Femur (tissue), 1 donor: ENCODE measurements at regions not wholly inside any gene's neighbourhood (a gene's known extent, or its start where the extent isn't known, plus 50 kb on each side); places are given as distances from the start of the nearest gene placed in this dataset.
A peak's percentile ranks its signal among the peaks of the same experiment; 100 is the strongest.
"Not testable (repeated sequence)": the region's sequence is repeated elsewhere in the genome, so short reads cannot be mapped to it uniquely, and the experiment has no call there.

Source experiments
- DNase-seq: peaks from one replicate; pipeline ENCODE4 v3.0.0-alpha.2; 2017

- DNase-seq, result no peak
Measured at GRCh38 chr4:4663028-4663427, 121.2 kb upstream of the STX18 start.

DNA sequence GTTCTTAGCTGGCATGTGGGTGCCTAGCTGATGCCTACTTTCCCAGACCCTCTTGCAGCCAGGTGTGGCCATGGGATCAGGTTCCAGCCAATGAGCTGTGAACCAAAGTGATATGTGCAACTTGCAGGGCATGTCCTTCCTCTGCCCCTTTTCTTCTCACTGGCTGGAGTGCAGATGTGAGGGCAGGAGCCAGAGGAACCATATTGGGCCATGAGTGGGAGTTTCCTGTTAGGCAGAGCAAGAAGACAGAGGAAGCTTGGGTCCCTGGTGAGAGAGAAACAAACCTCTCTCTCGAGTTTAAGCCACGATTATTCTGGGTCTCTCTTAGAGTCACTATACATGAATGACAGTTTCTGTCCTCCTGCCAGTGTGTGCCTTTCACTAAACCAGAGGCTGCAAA lies 120.4 kb upstream of the STX18 start:
- DNase-seq, result no peak

GRCh38 chr4:4659871-4660651 lies 118.2 kb upstream of the STX18 start:
- DNase-seq, result no peak

DNA sequence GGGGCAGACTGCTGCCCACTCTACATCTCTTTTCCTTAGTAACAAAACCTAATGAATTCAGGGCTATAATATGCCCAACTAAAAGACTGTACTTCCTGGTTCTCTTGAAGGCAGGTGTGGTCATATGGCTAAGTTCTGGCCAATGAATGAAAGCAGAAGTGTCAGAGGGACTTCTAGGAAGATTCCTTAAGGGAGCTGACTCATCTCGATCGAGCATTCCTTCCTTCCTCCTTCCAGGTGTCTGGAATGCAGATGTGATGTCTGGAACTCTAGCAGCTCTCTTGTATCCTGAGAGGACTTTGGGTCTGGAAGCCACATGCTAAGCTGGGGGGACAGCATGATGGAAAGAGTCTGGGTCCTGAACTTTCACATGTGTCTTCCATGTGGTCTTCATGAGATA lies 116.2 kb upstream of the STX18 start:
- DNase-seq, result no peak

GRCh38 chr4:4656977-4657376 lies 115.1 kb upstream of the STX18 start:
- DNase-seq, result no peak

DNA sequence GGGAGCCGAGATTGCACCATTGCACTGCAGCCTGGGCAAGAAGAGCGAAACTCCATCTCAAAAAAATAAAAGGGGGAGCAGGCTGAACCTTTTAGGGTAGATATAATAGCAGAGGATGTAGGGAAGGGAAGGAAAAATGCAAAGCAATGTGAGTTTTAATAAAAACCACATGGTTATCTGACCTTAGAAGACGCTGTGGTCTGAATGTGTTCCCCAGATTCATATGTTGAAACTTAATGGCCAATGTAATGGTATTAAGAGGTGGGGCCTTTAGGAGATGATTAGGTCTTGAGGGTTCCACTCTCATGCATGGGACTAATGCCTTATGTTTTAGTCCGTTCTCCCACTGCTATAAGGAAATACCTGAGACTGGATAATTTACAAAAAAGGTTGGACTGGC lies 114.1 kb upstream of the STX18 start:
- DNase-seq, result no peak

DNA sequence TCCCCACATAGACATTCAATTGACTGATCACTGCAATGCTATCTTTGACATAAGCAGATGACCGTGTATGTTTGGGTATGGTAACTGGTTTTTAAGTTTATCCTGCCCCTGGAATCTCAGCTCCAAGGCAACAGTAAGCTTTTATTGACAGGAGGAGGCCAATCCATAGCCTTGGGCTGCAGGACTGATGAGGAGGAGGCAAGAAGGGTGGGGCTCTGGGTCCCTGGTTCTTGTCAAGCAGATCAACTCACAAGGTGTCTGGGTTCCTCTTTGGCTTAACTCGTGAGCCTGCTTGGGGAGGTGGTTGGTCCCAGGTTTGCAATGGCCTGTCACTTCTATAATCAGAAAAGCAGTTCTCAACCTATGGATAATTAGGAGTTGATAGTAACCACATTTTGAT lies 113.2 kb upstream of the STX18 start:
- DNase-seq, result no peak

DNA sequence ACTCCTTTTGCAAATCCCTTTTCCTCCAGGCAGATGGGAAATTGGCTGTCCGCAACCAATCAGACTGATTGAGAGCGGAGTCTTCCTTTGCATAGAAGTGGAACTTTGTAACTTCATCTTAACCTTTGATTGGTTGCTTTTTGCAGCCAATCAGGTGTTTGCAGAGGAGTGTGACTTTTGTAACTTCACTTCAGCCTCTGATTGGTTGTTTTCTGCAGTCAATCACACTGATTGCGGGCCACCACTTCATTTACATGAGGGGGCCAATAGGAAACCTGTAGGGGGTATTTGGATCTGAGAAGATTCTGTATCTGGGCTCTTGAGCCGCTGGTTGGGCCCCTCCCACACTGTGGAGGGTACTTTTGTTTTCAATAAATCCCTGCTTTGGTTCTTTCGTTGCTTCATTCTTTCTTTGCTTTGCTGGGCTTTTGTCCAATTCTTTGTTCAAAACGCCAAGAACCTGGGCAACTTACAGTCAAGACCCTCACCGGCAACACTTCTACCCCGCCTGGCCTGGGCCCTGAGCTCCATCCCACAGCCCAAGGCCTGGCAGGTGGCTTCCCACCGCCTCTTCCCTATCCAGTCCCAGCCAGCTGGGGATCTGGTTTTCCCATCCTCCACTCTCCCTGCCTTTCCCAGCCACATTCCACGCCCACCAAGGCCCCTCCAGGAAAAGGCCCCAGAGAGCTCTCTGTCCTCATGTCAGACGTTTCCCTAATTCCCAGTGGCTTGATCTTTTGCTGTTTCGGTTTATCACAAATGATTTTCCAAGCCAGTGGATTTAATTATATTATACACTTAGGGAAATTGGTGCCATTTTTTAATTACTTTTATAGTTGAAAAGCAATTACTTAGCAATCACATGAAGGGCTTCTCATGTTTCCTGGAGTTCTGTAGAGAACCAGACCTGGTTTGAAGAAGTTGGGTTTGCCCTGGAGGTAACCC lies 110.2 kb upstream of the STX18 start:
- no peak for DNase-seq

DNA sequence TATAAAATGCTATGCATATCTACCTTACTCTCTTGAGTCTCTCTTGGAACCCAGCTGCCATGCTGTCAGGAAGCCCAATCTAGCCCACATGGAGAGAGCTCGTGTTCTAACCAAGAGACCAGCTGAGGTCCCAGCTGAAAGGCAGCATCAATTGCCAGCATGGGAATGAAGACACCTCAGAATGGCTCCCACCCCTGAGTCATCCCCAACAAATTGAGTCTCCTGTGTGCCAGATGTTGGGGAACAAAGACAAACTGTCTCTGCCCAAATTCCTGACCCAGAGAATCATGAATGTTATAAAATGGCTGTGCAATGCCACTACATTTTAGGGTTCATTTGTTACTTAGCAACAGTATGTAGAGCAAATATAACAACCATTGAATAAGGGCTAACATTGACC lies 105.2 kb upstream of the STX18 start:
- DNase-seq, result no peak

- no peak for DNase-seq
Measured at GRCh38 chr4:4645743-4646142, 103.9 kb upstream of the STX18 start.

DNA sequence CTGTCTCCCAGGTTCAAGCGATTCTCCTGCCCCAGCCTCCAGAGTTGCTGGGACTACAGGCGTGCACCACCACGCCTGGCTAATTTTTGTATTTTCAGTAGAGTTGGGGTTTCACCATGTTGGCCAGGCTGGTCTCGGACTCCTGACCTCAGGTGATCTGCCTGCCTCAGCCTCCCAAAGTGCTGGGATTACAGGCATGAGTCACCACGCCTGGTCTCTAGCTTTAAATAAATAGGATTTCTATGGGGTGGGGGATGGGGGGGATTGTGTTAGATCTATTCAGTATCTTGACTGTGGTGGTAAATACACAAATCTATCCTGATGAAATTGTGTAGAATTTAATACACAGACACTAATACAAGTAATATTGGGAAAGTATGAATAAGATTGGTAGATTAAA lies 102.4 kb upstream of the STX18 start:
- not testable (repeated sequence) for DNase-seq

GRCh38 chr4:4643743-4644142 lies 101.9 kb upstream of the STX18 start:
- DNase-seq, result not testable (repeated sequence)

DNA sequence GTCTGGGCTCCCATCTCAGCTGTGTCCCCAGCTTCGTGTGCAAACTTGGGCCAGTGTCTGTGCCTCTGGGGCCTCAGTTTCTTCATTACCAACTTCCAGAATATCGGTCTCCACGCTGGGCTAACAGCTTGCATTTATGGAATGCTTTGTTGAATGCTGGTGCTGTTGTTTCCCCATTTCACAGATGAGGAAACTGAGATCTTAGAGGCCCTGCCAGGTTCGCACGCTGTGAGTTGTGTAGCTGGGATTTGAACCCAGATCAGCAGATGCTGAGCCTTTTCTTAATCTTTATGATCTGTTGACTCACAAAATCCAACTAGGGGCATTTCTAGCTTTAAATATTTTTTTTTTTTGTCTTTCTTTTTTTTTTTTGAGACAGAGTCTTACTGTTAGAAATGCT lies 101.5 kb upstream of the STX18 start:
- DNase-seq, result no peak

GRCh38 chr4:4642496-4643000 lies 100.7 kb upstream of the STX18 start:
- DNase-seq, result no peak

GRCh38 chr4:4641661-4642495 lies 100.0 kb upstream of the STX18 start:
- no peak for DNase-seq

DNA sequence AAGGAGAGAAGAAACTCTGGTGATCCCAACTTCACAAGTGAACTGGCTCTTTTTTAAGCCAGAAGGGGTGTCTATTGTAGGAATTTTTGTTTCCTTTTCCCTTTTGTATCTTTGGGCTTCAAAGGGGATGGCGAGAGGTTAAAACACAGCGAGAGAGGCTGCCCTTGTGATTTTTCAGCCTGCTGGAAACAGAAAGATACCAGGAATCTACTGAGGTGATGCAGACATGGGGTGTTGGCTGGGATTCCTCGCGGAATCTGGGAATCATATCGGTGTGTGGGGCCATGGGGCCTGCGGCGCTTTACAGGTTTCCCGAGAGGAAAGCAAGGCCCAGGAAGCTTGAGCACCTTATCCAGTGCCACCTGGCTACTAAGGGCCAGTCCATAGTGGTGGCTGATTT lies 99.4 kb upstream of the STX18 start:
- DNase-seq, result no peak

DNA sequence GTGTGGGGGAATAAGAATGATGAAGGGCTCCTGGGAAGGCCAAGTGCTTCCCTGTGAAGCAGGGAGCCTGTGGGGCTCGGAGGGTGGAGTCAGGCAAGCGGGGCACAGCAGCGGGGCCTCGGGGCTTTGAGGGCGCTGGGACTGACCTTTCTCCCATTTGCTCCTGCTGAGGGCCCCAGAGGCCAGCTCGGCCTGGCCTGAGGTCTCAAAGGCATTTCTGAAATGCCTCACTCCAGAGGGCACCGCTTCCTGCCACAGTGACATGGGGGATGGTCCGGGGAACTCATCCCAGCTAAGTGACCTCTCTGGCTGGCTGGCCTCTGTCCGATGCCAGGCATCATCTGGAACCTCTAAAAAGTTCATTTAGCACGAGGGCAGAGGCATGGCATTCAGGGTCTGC lies 98.8 kb upstream of the STX18 start:
- DNase-seq, result peak; percentile 27

DNA sequence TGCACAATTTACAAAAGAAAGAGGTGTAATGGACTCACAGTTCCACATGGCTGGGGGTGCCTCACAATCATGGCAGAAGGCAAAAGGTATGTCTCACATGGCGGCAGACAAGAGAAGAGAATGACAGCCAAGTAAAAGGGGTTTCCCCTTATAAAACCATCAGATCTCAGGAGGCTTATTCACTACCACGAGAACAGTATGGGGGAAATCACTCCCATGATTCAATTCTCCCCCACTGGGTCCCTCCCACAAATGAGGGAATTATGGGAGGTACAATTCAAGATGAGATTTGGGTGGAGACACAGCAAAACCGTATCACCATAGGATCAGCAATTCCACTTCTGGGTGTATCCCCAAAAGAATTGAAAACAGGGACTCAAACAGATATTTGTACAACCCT lies 97.5 kb upstream of the STX18 start:
- no peak for DNase-seq

DNA sequence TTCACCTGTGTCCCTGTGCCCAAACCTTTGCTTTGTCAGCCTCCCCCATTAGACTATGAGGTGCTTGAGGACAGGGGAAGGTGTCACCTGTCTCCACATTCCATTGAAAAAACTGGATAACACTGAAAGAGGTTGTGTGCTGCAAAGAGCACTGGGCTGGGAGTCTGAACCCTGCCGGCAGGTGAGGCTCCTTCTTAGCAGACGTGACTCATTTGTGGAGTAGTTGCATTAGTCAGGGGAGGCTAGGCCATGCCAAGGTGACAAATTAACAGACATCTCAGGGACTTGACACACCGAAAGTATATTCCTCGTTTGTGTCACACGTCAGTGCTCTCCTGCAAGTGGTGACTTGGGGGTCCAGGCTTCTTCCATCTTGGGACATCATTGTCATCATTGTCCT lies 95.9 kb upstream of the STX18 start:
- DNase-seq, result no peak

- DNase-seq, result no peak
Measured at GRCh38 chr4:4633431-4633830, 91.6 kb upstream of the STX18 start.

GRCh38 chr4:4631150-4631549 lies 89.3 kb upstream of the STX18 start:
- no peak for DNase-seq

DNA sequence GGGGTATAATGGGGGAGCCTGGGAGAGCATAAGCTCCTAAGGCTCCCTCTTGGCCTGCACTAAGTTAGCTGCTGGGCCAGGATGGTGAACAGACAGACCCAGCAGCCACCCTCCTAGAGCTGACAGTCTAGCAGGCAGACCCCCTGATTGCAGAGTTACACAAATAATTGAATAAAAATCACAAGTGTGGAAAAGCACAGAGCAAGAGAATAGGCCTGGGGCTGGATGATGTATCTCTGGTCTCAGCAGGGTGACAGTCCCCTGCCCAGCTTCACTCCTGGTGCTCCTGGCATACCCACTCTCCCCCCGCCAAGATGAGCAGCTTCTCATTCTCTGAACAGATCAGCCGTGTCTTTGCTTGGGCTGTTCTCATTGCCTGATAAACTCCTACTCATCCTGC lies 86.1 kb upstream of the STX18 start:
- no peak for DNase-seq

GRCh38 chr4:4627111-4627510 lies 85.3 kb upstream of the STX18 start:
- no peak for DNase-seq
